ENCODE measurements at regions not wholly inside any gene's neighbourhood (a gene's known extent, or its start where the extent isn't known, plus 50 kb on each side); places are given as distances from the start of the nearest gene placed in this dataset.

GRCh38 chr4:20403846-20404245 lies 152.1 kb downstream of the SLIT2 start:
- Mint-ChIP-seq H3K27ac (no peak overlapping the region), H3K9me3 (no peaks in the 10 kb centered on the region), H3K4me1 (no peaks in the 10 kb centered on the region), H3K36me3 (ENCODE audit: low read depth) (no peaks in the 10 kb centered on the region), H3K27me3 (peaks cover 3% of the 10 kb centered on the region), H3K4me3 (no peak overlapping the region)
- no peak for DNase-seq
- ATAC-seq = no peak

DNA sequence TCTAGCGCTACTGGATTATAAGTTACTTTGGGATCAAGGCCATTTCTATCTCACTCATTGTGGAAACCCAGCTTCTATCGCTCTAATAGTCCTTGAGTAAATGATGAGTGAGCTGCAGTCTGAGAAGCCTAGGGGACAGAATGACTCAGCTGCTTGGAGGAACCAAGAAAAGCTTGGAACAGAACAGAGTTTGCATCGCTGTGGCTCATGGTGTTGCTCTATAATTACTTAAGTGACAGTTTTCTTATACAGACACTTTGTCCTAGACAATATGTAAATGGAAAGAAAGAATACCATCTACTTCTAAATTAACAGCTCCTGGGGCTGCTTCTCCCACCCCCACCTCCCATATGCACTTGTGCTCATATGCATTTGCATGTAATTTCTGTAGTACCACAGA lies 156.9 kb downstream of the SLIT2 start:
- H3K27me3 Mint-ChIP-seq = peaks cover 7% of the 10 kb centered on the region

GRCh38 chr4:20412072-20412471 lies 160.4 kb downstream of the SLIT2 start:
- H3K27ac Mint-ChIP-seq = no peak overlapping the region
- H3K4me1 Mint-ChIP-seq = no peaks in the 10 kb centered on the region
- peaks cover 15% of the 10 kb centered on the region for H3K27me3 Mint-ChIP-seq
- H3K9me3 Mint-ChIP-seq = no peaks in the 10 kb centered on the region
- H3K4me3 Mint-ChIP-seq = no peak overlapping the region
- no peak for ATAC-seq
- H3K36me3 Mint-ChIP-seq (ENCODE audit: low read depth) = no peaks in the 10 kb centered on the region
- DNase-seq = no peak

More for the DNA sequence above, 156.9 kb downstream of the SLIT2 start:
- H3K9me3 Mint-ChIP-seq = no peaks in the 10 kb centered on the region
- H3K36me3 Mint-ChIP-seq (ENCODE audit: low read depth) = no peaks in the 10 kb centered on the region
- DNase-seq (no peak), ATAC-seq (no peak)
- no peak overlapping the region for H3K27ac Mint-ChIP-seq
- no peak overlapping the region for H3K4me3 Mint-ChIP-seq
- no peaks in the 10 kb centered on the region for H3K4me1 Mint-ChIP-seq

DNA sequence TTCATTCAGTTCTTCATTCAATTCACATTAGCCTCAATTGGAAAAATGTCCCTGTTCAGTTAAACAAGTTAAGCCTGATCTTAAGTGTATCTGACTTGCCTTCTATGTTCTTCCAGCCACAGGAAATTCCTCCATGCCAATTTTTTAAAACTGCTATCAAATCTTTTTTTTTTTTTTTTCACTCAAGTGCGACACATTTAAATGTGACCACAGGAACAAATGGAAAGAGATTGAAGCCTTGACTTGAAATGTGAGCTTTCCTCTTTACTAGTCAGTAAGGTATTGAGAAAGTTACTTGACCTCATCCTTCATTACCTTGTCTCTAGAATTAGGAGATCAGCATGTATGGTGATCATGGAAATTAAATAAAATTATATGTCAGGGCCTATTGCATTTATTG lies 165.1 kb downstream of the SLIT2 start:
- H3K4me3 Mint-ChIP-seq = no peak overlapping the region
- H3K4me1 Mint-ChIP-seq = peaks cover 7% of the 10 kb centered on the region
- no peaks in the 10 kb centered on the region for H3K36me3 Mint-ChIP-seq (ENCODE audit: low read depth)
- H3K27me3 Mint-ChIP-seq = peaks cover 17% of the 10 kb centered on the region
- no peak overlapping the region for H3K27ac Mint-ChIP-seq
- ATAC-seq (no peak), DNase-seq (no peak)
- no peaks in the 10 kb centered on the region for H3K9me3 Mint-ChIP-seq

- peaks cover 10% of the 10 kb centered on the region for H3K27me3 Mint-ChIP-seq
- H3K27ac Mint-ChIP-seq = no peak overlapping the region
- H3K36me3 Mint-ChIP-seq (ENCODE audit: low read depth) = no peaks in the 10 kb centered on the region
- H3K9me3 Mint-ChIP-seq = no peaks in the 10 kb centered on the region
- H3K4me3 Mint-ChIP-seq = peak overlapping the region; percentile 51
- peak; percentile 85 for ATAC-seq
- DNase-seq = no peak
- peaks cover 7% of the 10 kb centered on the region for H3K4me1 Mint-ChIP-seq
These were observed 167.3 kb downstream of the SLIT2 start for GRCh38 chr4:20418861-20419451.

DNA sequence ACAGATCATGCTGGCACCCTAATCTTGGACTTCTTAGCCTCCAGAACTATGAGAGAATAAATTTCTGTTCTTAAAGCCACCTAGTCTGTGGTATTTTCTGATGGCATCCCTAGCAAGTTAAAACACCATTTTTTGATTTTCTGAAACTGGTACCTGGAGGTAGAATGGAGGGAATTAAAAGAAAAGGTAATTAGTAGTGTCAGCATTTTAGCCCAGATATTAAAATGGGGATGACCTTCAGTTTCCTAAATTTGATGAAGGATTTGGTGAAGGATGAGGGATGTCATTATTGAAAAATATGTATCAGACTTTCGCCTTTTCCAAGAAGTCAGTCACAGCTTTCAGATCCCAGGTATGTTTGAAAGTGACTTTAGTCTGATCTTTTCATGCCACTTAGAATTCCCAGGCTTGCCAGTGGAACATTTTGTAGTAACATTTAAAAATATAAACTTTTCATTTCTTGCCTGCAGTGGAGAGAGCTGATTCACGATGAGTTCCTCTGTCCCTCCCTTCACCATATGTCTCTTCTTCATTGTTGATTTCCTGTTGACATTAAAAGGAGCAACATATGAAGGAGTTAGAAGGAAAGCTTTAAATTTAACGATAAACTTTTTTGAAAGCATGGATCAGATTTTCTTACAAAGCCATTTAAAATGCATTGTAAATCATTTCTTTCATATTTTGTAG lies 169.4 kb downstream of the SLIT2 start:
- H3K4me1 Mint-ChIP-seq = peaks cover 7% of the 10 kb centered on the region
- ATAC-seq = no peak
- H3K27me3 Mint-ChIP-seq = peaks cover 5% of the 10 kb centered on the region

DNA sequence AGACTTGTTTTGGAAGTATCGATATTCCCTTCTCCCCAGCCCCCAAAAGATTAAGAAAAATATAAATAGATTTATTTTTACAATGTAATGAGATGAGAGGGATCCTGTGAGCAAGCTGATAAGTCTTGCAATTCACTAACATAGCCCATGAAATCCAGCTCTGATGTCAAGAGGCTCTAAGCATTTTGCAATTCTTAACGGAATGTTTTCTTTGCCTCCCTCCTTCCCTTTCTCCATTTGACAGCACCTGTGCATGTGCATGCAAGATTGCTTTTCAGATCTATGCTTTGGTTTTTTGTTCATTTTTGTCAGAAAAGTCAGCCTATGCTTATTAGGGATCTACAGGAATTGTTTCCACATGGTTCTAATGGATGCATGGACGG lies 169.9 kb downstream of the SLIT2 start:
- Mint-ChIP-seq H3K36me3 (ENCODE audit: low read depth) (no peaks in the 10 kb centered on the region), H3K4me3 (no peak overlapping the region), H3K27me3 (peaks cover 3% of the 10 kb centered on the region), H3K9me3 (no peaks in the 10 kb centered on the region), H3K4me1 (peaks cover 7% of the 10 kb centered on the region), H3K27ac (no peak overlapping the region)
- DNase-seq = no peak
- no peak for ATAC-seq

More for the DNA sequence above, 169.4 kb downstream of the SLIT2 start:
- H3K9me3 Mint-ChIP-seq = no peaks in the 10 kb centered on the region
- no peaks in the 10 kb centered on the region for H3K36me3 Mint-ChIP-seq (ENCODE audit: low read depth)
- no peak for DNase-seq
- H3K27ac Mint-ChIP-seq = no peak overlapping the region
- no peak overlapping the region for H3K4me3 Mint-ChIP-seq

GRCh38 chr4:20422398-20422797 lies 170.7 kb downstream of the SLIT2 start:
- Mint-ChIP-seq H3K36me3 (ENCODE audit: low read depth) (no peaks in the 10 kb centered on the region), H3K9me3 (no peaks in the 10 kb centered on the region), H3K27me3 (peaks cover 3% of the 10 kb centered on the region), H3K4me1 (peaks cover 7% of the 10 kb centered on the region), H3K4me3 (no peak overlapping the region), H3K27ac (no peak overlapping the region)
- ATAC-seq = peak; percentile 57
- peak; percentile 22 for DNase-seq

DNA sequence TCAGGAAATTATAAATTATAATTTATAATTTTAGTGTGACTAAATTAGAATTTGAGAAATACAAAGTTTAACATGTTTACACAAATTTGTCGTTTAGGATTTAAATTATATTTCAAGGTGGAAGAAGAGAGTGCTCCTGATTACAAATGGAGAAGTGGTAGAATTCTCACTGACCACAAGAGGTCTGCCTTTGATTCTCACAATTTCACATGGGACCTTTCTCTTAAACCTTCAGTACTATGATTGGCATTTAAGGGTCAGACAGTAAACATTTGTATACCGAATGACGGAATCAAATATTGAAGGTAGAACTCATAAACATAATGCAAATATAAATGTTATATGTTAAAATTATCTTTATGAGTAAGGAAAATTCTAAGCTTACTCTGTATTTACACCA lies 171.7 kb downstream of the SLIT2 start:
- no peaks in the 10 kb centered on the region for H3K36me3 Mint-ChIP-seq (ENCODE audit: low read depth)
- H3K4me1 Mint-ChIP-seq = peaks cover 6% of the 10 kb centered on the region
- H3K9me3 Mint-ChIP-seq = no peaks in the 10 kb centered on the region
- no peak overlapping the region for H3K4me3 Mint-ChIP-seq
- peaks cover 5% of the 10 kb centered on the region for H3K27me3 Mint-ChIP-seq
- no peak overlapping the region for H3K27ac Mint-ChIP-seq
- DNase-seq (no peak), ATAC-seq (no peak)

DNA sequence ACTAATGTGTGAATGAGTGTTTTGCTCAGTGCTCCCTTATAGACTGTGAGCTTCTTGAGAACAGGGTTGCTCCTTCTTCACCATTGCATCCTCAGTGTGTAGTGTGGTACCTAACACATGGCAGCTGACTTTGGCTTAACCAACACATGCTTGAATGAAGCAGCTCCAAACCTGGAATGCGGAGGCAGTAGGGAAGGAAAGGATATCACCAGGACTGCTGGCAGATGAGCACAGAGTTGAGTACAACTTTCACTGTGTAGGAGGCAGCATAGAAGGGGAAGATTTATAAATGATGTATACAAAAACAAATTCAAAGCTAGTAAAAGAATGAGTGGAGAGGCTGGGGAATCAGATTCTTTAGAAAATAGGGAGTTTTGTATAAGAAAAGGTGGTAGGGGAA lies 174.3 kb downstream of the SLIT2 start:
- H3K9me3 Mint-ChIP-seq = no peaks in the 10 kb centered on the region
- no peak overlapping the region for H3K27ac Mint-ChIP-seq
- ATAC-seq = no peak
- no peaks in the 10 kb centered on the region for H3K36me3 Mint-ChIP-seq (ENCODE audit: low read depth)
- DNase-seq = no peak
- peaks cover 4% of the 10 kb centered on the region for H3K27me3 Mint-ChIP-seq
- H3K4me3 Mint-ChIP-seq = no peak overlapping the region
- H3K4me1 Mint-ChIP-seq = no peaks in the 10 kb centered on the region

GRCh38 chr4:20428436-20429160 lies 176.9 kb downstream of the SLIT2 start:
- no peak overlapping the region for H3K4me3 Mint-ChIP-seq
- no peaks in the 10 kb centered on the region for H3K4me1 Mint-ChIP-seq
- peaks cover 4% of the 10 kb centered on the region for H3K27me3 Mint-ChIP-seq
- no peak for DNase-seq
- H3K36me3 Mint-ChIP-seq (ENCODE audit: low read depth) = no peaks in the 10 kb centered on the region
- H3K27ac Mint-ChIP-seq = no peak overlapping the region
- no peaks in the 10 kb centered on the region for H3K9me3 Mint-ChIP-seq
- no peak for ATAC-seq

- Mint-ChIP-seq H3K4me1 (no peaks in the 10 kb centered on the region), H3K4me3 (no peak overlapping the region), H3K36me3 (ENCODE audit: low read depth) (no peaks in the 10 kb centered on the region), H3K27ac (no peak overlapping the region), H3K27me3 (peaks cover 5% of the 10 kb centered on the region), H3K9me3 (no peaks in the 10 kb centered on the region)
- ATAC-seq = no peak
- DNase-seq = no peak
These were observed 178.7 kb downstream of the SLIT2 start for GRCh38 chr4:20430259-20430941.

DNA sequence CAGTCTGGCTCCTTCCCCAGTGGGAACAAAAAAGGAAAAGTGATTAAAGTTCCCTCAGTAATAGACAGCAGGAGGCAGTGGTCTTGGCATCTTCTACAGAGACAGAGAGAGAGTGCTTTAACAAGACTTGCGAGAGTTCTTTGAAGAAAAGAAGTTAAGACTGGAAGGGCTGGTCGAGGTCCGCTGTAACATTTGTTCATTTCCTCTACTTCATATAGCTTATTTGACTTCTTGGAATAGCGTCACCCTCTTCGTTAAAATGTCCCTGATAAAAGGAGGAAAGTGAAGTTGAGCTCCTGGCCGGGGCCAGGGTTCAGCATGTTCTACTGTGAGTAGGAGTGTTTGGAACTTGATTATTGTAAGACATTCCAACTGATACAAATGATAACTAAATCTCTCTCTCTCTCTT lies 179.8 kb downstream of the SLIT2 start:
- ATAC-seq (no peak), DNase-seq (no peak)
- H3K4me3 Mint-ChIP-seq = no peak overlapping the region
- H3K36me3 Mint-ChIP-seq (ENCODE audit: low read depth) = no peaks in the 10 kb centered on the region
- H3K4me1 Mint-ChIP-seq = no peaks in the 10 kb centered on the region
- no peaks in the 10 kb centered on the region for H3K9me3 Mint-ChIP-seq
- peaks cover 4% of the 10 kb centered on the region for H3K27me3 Mint-ChIP-seq
- H3K27ac Mint-ChIP-seq = no peak overlapping the region

GRCh38 chr4:20432088-20432487 lies 180.4 kb downstream of the SLIT2 start:
- Mint-ChIP-seq H3K4me1 (no peaks in the 10 kb centered on the region), H3K9me3 (no peaks in the 10 kb centered on the region), H3K4me3 (no peak overlapping the region), H3K27me3 (peaks cover 4% of the 10 kb centered on the region), H3K36me3 (ENCODE audit: low read depth) (no peaks in the 10 kb centered on the region), H3K27ac (no peak overlapping the region)
- no peak for DNase-seq
- ATAC-seq = no peak

Data from activated naive CD8-positive, alpha-beta T cell treated with anti-CD3 and anti-CD28 coated beads, Interleukin-2, amount 50 U/mL, for 24 hours (primary cell).